ENCODE measurements at regions not wholly inside any gene's neighbourhood (a gene's known extent, or its start where the extent isn't known, plus 50 kb on each side); places are given as distances from the start of the nearest gene placed in this dataset.

DNA sequence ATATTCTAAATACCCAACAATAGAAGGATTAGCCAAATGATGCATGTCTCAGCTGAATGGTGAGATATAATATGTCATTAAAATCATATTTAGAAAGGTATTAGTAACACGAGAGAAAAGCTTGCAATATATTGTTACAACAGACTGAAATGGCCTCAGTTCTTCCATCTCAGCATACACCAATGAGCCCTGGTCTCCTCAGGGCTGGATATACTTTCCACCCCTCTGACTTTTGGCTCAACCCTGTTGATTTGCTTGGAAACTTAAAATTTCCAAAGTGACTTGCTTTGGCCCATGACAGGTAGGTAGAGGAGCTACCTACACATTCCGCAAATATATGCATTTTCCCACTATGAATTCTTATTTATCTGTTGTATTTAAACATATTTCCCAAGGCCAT lies 908.1 kb upstream of the TMEM132C start:
- no peak for DNase-seq

DNA sequence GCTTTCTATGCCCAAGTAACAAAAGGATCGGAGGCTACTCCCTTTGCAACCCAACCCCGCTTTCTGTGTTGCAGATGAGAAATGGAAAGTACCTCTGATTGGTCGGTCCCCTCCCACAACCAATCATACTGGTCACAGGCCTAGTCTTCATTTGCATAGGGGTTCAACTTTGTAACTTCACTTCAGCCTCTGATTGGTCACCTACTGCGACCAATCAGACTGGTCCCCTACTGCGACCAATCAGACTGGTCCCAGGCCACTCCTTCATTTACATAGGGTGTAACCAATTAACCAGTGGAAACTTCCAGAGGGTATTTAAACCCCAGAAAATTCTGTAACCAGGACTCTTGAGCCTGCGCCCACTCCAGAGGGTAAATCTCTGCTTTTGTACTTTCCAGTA lies 906.4 kb upstream of the TMEM132C start:
- no peak for DNase-seq

GRCh38 chr12:127362121-127362520 lies 904.8 kb upstream of the TMEM132C start:
- DNase-seq: no peak

- no peak for DNase-seq
Measured at GRCh38 chr12:127363392-127363791, 903.6 kb upstream of the TMEM132C start.

DNA sequence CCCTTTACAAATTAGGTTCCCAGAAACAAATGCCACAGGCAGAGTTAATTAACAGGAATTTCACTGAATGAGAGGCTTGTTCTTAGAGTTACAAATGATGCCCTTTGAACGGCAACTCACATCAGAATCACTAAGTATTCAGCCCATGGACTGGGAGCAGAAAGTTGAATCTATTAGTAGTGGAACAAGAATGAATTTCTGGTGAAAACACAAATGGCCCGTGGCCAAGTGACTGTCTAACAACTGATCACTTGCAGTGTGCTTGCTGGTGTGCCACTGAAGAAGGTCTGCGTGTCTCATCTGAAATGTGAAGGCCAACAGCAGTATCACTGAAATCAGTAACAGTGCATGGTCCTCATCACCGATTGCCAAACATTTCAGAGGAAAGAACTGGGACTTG lies 893.4 kb upstream of the TMEM132C start:
- DNase-seq: no peak

DNA sequence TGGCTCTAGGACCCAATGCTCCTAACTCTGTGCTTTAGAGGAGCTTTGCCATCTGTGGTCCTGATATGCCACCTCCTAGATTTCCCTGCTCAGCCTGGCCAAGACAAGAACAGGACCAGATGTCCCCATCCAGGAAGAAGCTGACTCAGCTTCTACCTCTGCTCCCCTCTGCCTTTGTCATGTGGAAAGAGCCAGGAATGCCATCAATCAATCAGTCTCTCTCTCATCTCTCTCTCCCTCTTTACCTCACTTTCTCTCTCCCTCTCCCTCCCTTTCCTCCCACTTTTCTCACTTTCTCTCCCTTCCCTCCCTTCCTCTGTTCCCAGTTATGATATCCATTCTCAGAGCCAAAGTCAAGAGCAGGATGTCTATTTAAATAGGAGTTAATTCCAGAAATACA lies 892.5 kb upstream of the TMEM132C start:
- DNase-seq: no peak

DNA sequence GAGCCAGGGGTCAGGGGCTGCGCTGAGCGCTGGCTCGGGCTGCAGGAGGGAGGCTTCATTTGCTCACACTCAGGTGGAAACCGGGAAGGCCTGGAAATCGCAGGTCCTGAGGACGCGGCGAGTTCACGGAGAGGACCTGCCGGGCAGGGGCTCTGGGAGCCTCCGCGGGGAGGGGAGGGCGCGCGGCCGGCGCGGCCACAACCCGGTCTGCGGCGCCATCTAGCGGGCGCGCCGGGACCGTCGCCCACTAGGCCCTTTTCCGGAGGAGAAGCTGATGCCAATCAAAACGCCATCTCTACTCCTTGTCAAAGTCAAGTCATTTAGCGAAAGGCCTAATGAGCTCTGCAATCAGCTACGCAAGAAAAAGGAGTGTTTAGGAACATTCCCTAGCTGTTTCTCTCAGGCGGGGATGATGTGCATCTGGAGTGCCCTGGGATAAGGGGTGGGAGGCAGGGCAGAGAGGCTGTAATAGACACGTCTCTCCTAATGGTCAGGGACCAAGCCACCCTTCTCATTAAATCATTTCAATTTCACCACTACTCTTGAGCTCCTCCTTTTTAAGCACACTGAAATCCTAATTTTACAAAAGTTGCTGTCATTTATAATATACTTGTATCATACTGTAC lies 885.8 kb upstream of the TMEM132C start:
- DNase-seq: no peak

DNA sequence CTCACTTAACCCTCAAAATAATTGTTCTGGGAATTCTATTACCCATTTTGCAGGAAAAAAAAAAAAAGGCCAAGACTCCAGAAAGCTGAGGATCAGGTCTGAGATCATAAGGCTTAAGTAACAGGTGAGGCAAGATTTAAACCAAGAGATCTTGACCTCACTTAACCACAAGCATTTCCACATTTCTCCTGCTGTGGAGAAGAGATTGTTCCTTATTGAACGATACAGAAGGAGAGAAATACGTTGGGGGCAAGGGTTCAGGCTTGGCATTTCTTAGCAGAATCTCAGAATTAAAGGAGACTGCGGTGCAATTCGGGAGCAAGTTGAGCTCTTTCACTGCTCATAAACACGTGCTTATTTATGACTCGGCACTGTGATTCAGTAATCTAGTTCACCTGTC lies 885.3 kb upstream of the TMEM132C start:
- DNase-seq: no peak

GRCh38 chr12:127383281-127383680 lies 883.7 kb upstream of the TMEM132C start:
- no peak for DNase-seq

DNA sequence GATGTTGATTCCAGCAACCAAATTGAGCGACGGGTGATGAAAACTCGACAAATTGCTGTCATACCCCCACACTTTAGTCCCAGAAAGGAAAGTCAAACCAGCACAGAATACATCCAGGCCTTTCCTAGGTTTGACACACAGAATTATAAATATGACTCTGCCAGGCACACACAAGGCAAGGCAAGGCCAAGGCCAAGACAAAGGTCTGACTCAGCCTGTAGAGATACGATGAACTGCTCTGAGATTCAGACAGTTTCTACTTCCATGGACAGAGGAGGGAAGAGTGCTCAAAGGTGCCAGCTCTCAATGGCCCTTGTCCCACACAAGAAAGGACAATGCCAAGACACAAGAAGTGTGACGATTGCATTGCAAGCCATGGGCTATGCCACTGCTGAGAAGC lies 880.2 kb upstream of the TMEM132C start:
- DNase-seq: no peak

DNA sequence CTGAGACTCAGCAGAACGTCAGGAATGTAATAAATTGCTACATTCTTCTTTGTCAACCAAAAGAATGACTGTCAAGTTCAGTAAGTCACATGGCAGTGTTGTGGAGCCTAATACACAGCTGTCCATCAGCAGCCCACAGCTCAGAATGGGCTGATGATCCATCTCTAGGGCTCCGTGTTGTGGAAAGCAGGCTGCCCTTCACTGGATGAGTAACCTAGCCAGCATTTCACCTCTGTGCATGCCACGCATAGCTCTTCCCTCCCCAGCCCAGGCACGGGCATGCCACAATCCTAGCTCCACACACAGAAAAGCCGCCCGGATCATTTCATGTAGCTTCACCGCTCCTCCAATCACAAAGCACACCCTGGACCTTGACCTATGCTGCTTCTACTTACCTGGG lies 878.0 kb upstream of the TMEM132C start:
- no peak for DNase-seq

GRCh38 chr12:127389923-127390322 lies 877.0 kb upstream of the TMEM132C start:
- DNase-seq: no peak

DNA sequence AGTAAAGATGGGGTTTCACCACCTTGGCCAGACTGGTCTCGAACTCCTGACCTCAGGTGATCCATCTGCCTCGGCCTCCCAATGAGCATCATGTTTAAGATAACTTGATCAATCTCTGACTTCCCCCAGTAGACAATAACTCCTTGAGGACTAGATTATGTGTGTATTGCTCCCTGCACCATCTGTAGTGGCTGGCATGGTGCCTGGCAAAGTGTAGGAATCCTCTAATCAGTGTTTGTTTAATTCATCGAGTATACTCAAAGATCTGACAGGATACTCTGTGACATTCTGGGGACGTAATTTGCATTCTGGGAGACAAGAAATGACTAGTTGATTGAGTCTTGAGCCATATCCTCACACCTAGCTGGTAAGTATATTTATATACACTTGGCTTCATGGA lies 873.5 kb upstream of the TMEM132C start:
- DNase-seq: no peak

GRCh38 chr12:127393896-127394295 lies 873.1 kb upstream of the TMEM132C start:
- no peak for DNase-seq

DNA sequence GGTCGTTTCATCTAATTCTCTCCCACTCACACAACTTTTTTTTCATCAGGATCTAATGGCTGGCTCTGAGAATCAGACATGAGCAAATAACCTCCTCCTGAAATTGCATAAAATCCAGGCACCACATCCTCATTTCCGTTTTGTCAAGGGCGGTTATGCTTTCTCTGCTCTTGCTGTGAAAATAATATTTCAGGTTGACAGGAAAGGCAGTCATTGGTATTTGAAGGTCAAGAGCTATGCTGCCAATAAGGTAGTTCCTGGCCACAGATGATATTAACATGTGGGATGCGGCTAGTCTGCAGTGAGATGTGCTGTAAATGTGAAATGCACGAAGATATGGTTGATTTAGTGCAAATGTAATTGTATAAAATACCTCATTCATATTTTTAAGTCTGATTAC lies 870.2 kb upstream of the TMEM132C start:
- DNase-seq: no peak

GRCh38 chr12:127398016-127398710 lies 868.8 kb upstream of the TMEM132C start:
- no peak for DNase-seq

- DNase-seq: no peak
Measured at GRCh38 chr12:127399451-127399850, 867.5 kb upstream of the TMEM132C start.

DNA sequence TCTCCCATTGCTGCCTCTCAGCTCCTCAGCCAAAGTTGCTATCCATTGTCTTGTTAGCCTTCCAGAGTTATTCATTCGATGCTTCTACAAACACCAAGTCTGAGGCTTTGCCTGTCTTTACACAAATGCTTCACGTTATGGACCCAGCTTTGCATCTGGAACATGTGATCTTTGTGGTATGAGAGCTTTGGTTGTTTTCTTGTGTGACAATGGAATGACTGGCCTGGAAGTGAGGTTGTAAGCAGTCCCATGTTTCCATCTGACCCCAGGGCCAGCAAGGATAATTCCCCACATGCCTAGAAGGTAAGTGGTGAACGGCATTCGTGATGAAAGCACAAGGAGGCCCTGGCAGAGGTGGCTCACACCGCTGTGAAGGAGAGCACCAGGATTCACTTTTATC lies 866.7 kb upstream of the TMEM132C start:
- DNase-seq: no peak

DNA sequence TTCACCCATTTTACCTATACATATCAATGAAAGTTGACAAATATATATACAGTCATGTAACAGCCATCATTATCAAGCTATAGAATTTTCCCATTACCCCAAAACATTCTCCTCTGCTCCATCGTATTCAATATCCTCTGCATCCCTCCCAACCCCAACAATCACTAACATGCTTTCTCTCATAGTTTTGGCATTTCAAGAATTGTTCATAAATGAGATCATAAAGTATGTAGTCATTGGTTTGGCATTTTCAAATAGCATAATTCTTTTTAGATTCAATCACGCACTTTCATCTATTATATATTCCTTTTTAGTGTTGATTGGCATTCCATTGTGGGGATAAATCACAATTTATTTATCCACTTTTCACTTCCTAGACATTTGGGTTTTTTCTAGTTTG lies 866.0 kb upstream of the TMEM132C start:
- no peak for DNase-seq

DNA sequence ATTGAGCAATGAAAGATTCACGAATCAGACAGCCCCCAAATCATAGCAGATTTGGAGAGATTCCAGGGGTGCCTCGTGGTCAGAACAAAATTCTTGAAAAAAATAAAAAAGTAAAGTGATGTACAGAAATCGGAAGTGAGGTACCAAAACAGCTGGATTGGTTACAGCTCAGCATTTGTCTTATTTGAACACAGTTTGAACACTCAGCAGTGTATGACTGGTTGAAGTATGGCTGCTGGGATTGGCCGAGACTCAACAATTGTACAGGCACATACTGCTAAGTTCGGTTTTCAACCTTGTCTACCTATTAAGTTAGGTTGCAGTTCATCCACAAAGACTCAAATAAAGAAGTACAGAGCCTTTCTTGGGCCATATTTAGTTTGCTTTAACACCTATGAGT lies 865.4 kb upstream of the TMEM132C start:
- no peak for DNase-seq

DNA sequence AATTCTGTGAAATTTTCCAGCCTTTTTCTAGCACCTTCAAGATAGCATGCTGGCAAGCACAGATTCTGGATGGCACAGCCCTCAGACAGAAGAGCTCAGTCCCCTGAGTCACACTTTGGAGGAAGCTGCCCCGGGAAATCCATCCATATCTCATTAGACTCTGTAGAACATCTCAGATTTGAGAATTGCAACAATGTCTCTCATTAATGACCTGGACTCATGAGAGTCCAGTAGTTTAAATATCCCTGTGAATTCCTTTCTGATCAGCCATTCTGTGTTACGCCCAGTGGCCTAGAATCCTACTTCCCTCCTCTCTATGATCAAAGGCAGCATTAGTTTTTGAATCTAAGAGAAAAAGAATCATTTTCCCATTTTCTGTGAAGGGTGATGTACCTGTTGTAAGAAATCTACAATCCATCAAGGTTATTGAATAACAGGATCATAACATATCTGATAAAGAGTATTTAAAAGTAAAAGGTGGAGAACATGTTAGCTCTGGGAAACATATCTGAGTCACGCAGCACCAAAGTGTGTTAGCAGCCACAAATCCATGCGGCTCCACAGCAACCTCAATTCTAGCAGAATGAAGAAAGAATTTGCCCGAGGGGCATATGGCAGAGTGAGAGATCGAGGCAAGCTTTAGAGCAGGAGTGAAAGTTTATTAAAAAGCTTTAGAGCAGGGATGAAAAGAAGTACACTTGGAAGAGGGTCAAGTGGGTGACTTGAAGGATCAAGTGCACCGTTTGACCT lies 855.6 kb upstream of the TMEM132C start:
- no peak for DNase-seq

DNA sequence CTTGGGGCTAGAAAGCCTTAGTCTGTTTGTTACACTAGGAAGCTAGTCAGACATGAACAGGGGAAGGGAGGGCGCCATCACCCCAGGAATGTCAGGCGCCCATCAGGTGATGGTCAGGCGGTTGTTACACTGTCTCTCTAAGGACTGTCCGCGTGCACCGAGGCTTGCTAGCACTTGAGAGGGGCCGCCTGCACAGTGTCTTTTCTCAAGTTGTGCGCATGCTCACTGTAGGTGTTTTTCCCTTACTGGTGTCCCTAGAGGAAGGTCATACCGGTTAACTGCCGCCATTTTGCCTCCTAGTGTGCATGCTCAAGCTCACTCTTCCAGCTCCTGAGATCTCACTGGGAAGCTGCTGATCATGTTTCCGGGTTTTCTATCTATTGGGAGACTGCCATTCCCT lies 855.0 kb upstream of the TMEM132C start:
- DNase-seq: no peak

- DNase-seq: no peak
Measured at GRCh38 chr12:127412866-127413265, 854.1 kb upstream of the TMEM132C start.

GRCh38 chr12:127414186-127414585 lies 852.8 kb upstream of the TMEM132C start:
- no peak for DNase-seq

Data from Kasumi-1 (cell line).